ENCODE measurements at regions not wholly inside any gene's neighbourhood (a gene's known extent, or its start where the extent isn't known, plus 50 kb on each side); places are given as distances from the start of the nearest gene placed in this dataset.
A peak's percentile ranks its signal among the peaks of the same experiment; 100 is the strongest.

DNA sequence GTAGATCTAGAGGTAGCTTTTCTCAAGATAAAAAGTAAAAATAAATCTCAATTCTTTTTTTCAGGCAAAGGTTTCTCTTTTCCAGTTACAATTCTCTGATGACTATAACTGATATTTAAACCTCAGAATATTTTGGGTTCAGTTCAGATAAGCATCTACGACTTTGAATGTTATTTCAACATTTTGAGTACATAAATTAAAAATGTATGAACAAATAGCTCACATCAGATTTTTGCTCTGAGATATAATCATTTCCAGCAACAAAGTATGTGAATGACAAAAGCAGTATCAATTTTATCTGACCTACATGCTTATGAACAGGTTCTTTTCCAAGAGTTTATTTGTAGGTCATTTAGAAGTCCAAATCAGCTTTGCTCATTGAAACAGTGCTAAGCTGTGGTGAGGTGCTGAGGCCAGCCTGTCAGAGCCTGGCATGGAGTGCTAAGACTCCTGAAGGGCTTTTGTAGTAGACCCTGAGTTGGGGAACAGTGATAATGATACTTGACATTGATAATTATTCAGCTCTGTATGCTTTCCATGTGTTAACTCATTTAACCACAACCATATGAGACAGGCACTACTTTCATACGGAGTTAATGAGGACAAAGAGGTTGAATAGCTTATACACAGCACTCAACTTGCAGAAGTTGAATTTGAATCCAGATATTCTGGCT, 205.0 kb upstream of the DCN start:
- Histone ChIP-seq H3K27ac (no peak overlapping the region), H3K4me1 (peaks cover 0 to 6% (median 0%) of the 10 kb centered on the region in 4 donors), H3K4me3 (no peak overlapping the region), H3K36me3 (no peaks in the 10 kb centered on the region), H3K27me3 (no peaks in the 10 kb centered on the region), H3K9me3 (no peaks in the 10 kb centered on the region)
- TF ChIP-seq, protein P1, sequence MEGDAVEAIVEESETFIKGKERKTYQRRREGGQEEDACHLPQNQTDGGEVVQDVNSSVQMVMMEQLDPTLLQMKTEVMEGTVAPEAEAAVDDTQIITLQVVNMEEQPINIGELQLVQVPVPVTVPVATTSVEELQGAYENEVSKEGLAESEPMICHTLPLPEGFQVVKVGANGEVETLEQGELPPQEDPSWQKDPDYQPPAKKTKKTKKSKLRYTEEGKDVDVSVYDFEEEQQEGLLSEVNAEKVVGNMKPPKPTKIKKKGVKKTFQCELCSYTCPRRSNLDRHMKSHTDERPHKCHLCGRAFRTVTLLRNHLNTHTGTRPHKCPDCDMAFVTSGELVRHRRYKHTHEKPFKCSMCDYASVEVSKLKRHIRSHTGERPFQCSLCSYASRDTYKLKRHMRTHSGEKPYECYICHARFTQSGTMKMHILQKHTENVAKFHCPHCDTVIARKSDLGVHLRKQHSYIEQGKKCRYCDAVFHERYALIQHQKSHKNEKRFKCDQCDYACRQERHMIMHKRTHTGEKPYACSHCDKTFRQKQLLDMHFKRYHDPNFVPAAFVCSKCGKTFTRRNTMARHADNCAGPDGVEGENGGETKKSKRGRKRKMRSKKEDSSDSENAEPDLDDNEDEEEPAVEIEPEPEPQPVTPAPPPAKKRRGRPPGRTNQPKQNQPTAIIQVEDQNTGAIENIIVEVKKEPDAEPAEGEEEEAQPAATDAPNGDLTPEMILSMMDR (IDR thresholded peaks at IDR 0.05), result no peak
- TF ChIP-seq POLR2A (IDR thresholded peaks at IDR 0.05), result no peak
- ATAC-seq (no peak), DNase-seq (no peak)
- intact Hi-C loops (cut with DNase I), result no loop called here
- WGBS (ENCODE audit: insufficient coverage, low coverage, low lambda C conversion rate, missing lambda C conversion rate), result 82% methylated on average over 2 of the region's 2 CpGs

DNA sequence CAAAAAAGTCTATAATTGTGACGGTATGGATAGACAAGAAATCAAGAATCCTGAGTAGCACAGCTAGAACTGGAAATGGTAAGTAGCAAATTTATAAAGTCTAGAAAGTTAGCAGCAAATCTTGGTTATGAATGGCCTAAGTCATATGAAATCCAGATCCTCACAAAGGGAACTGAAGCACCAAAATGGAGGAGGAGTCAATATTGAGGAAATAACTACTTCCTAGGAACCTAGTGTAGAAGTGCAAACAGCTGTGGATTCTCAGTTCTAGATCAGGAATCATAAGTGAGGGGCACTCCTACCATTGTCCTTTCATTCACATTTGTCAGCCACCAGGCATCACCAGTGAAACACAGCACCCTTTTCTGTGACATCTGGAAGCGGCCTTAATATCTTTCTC, 202.2 kb upstream of the DCN start:
- Histone ChIP-seq H3K4me1 (peaks cover 0 to 6% (median 0%) of the 10 kb centered on the region in 4 donors), H3K27me3 (no peaks in the 10 kb centered on the region), H3K9me3 (no peaks in the 10 kb centered on the region), H3K27ac (no peak overlapping the region), H3K36me3 (no peaks in the 10 kb centered on the region), H3K4me3 (no peak overlapping the region)
- no peak for DNase-seq
- ATAC-seq, result no peak
- intact Hi-C loops (cut with DNase I), result no loop called here
- 80% methylated on average over 2 of the region's 2 CpGs for WGBS (ENCODE audit: insufficient coverage, low coverage, low lambda C conversion rate, missing lambda C conversion rate)
- TF ChIP-seq, protein P1 (IDR thresholded peaks at IDR 0.05), result no peak
- no peak for TF ChIP-seq POLR2A (IDR thresholded peaks at IDR 0.05)

DNA sequence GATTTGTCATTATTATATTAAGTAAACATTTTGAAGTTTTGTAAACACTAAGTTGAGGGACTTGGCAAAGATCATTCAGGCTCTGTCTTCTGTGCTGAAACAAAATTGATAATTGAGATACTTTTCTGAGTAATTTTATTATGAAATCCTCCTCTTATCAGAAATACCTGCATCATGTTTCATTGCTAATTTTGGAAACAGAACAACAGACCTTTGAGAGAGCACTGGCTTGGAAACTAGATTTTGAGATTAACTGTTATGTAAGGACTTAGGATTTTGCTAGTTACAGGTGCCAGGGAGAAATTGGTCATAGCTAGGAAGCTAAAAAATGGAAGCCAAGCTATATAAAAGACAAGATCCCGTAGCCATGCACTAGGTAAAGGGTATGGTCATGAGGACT, 201.7 kb upstream of the DCN start:
- H3K9me3 ChIP-seq, result no peaks in the 10 kb centered on the region
- intact Hi-C loops (cut with DNase I), result no loop called here
- WGBS (ENCODE audit: insufficient coverage, low coverage, low lambda C conversion rate, missing lambda C conversion rate), result 80% methylated on average over 1 of the region's 1 CpG

DNA sequence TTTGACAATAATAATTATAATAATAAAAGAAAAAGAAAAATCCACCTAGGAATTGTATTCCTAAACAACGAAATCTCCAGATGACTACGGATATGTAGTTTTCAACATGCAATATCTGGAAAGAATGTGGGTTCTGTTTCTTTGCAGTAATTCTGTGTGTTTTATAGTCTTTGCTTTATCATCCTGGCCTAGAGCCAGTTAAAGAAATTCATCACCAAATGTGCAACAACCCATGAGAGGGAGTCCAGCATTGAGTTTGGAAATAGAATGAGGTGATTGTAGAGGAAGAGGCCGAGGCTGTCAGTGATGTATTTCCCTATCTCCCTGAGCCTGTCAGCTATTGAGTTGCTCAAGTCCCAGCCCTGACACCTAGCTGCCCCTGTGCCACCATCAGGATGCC, 200.5 kb upstream of the DCN start:
- H3K27me3 ChIP-seq, result no peaks in the 10 kb centered on the region
- no peak for DNase-seq
- 80% methylated on average over 3 of the region's 3 CpGs for WGBS (ENCODE audit: insufficient coverage, low coverage, low lambda C conversion rate, missing lambda C conversion rate)
- TF ChIP-seq, protein P1 (IDR thresholded peaks at IDR 0.05), result no peak
- TF ChIP-seq POLR2A (IDR thresholded peaks at IDR 0.05), result no peak
- no peak overlapping the region for H3K27ac ChIP-seq
- H3K36me3 ChIP-seq, result no peaks in the 10 kb centered on the region
- ATAC-seq, result no peak
- intact Hi-C loops (cut with DNase I), result no loop called here
- no peak overlapping the region for H3K4me3 ChIP-seq
- no peaks in the 10 kb centered on the region for H3K9me3 ChIP-seq
- peaks cover 0 to 6% (median 0%) of the 10 kb centered on the region in 4 donors for H3K4me1 ChIP-seq

More for the DNA sequence above, 201.7 kb upstream of the DCN start:
- DNase-seq, result no peak
- Histone ChIP-seq H3K36me3 (no peaks in the 10 kb centered on the region), H3K4me1 (peaks cover 0 to 6% (median 0%) of the 10 kb centered on the region in 4 donors), H3K4me3 (no peak overlapping the region), H3K27ac (no peak overlapping the region), H3K27me3 (no peaks in the 10 kb centered on the region)
- ATAC-seq, result peak in 2 of 4 donors; percentile 24 to 31
- TF ChIP-seq, protein P1 (IDR thresholded peaks at IDR 0.05), result no peak
- TF ChIP-seq POLR2A (IDR thresholded peaks at IDR 0.05), result no peak

Data from right lobe of liver (tissue), 6 donors.